SJCRH30 (cell line): ENCODE measurements at regions not wholly inside any gene's neighbourhood (a gene's known extent, or its start where the extent isn't known, plus 50 kb on each side); places are given as distances from the start of the nearest gene placed in this dataset.

Experiments used
- DNase-seq, 2 experiments: peaks; one replicate each; pipeline ENCODE4 v3.0.0-alpha.2; 2015 to 2020
- H3K27ac ChIP-seq: fragments of 250-450 bp; sonication (Bioruptor Pico); 2 replicates; pipeline ENCODE4 v1.5.1; 2020; ENCODE audit warnings: mild to moderate bottlenecking, moderate library complexity
- H3K27me3 ChIP-seq: fragments of 250-450 bp; sonication (Bioruptor Pico); 2 replicates; pipeline ENCODE4 v1.5.1; 2020; ENCODE audit warnings: mild to moderate bottlenecking, moderate library complexity
- H3K36me3 ChIP-seq: fragments of 250-450 bp; sonication (Bioruptor Pico); 2 replicates; pipeline ENCODE4 v1.5.1; 2020; ENCODE audit warnings: mild to moderate bottlenecking, moderate library complexity
- H3K4me1 ChIP-seq: fragments of 250-450 bp; sonication (Bioruptor Pico); 2 replicates; pipeline ENCODE4 v1.5.1; 2020; ENCODE audit warnings: mild to moderate bottlenecking, moderate library complexity
- H3K4me3 ChIP-seq: fragments of 250-450 bp; sonication (Bioruptor Pico); 2 replicates; pipeline ENCODE4 v1.5.1; 2020; ENCODE audit warnings: mild to moderate bottlenecking, moderate library complexity
- H3K9me3 ChIP-seq: fragments of 250-450 bp; sonication (Bioruptor Pico); replicated peaks from 2 replicates; pipeline ENCODE4 v1.5.1; 2020; ENCODE audit warnings: mild to moderate bottlenecking, moderate library complexity

- no peaks in the 10 kb centered on the region for H3K4me1 ChIP-seq
- no peaks in the 10 kb centered on the region for H3K27me3 ChIP-seq
- DNase-seq, result no peak
- H3K36me3 ChIP-seq, result no peaks in the 10 kb centered on the region; the same call in 1 of the 2 replicates
- no peaks in the 10 kb centered on the region; the same call in 1 of the 2 replicates for H3K9me3 ChIP-seq
- H3K27ac ChIP-seq, result no peak overlapping the region
- no peak overlapping the region for H3K4me3 ChIP-seq
These were observed 130.3 kb downstream of the FOXD1 start for GRCh38 chr5:73318308-73318719.

- no peak for DNase-seq
- no peaks in the 10 kb centered on the region for H3K4me1 ChIP-seq
- no peak overlapping the region for H3K4me3 ChIP-seq
- H3K27me3 ChIP-seq, result no peaks in the 10 kb centered on the region
- H3K9me3 ChIP-seq, result no peaks in the 10 kb centered on the region; the same call in 1 of the 2 replicates
- no peaks in the 10 kb centered on the region; the same call in 1 of the 2 replicates for H3K36me3 ChIP-seq
- H3K27ac ChIP-seq, result no peak overlapping the region
These were observed 131.1 kb downstream of the FOXD1 start for GRCh38 chr5:73317523-73317922.

- DNase-seq, result no peak
- no peak overlapping the region for H3K4me3 ChIP-seq
- H3K4me1 ChIP-seq, result no peaks in the 10 kb centered on the region; the same call in 1 of the 2 replicates
- no peak overlapping the region for H3K27ac ChIP-seq
- no peaks in the 10 kb centered on the region for H3K27me3 ChIP-seq
- H3K9me3 ChIP-seq, result no peaks in the 10 kb centered on the region; the same call in 1 of the 2 replicates
- H3K36me3 ChIP-seq, result no peaks in the 10 kb centered on the region; the same call in 1 of the 2 replicates
These were observed 134.0 kb downstream of the FOXD1 start for GRCh38 chr5:73314395-73315257.

GRCh38 chr5:73312872-73313510, 135.6 kb downstream of the FOXD1 start:
- H3K9me3 ChIP-seq, result no peaks in the 10 kb centered on the region
- H3K4me1 ChIP-seq, result no peaks in the 10 kb centered on the region; the same call in 1 of the 2 replicates
- no peaks in the 10 kb centered on the region for H3K27me3 ChIP-seq
- no peak overlapping the region for H3K4me3 ChIP-seq
- no peak for DNase-seq
- H3K36me3 ChIP-seq, result no peaks in the 10 kb centered on the region; the same call in 1 of the 2 replicates
- H3K27ac ChIP-seq, result no peak overlapping the region

- H3K9me3 ChIP-seq, result no peaks in the 10 kb centered on the region
- H3K4me3 ChIP-seq, result peak overlapping the region; percentile 42
- H3K36me3 ChIP-seq, result no peaks in the 10 kb centered on the region
- no peaks in the 10 kb centered on the region for H3K27me3 ChIP-seq
- peak overlapping the region; percentile 51; the same call in 1 of the 2 replicates for H3K27ac ChIP-seq
- H3K4me1 ChIP-seq, result no peaks in the 10 kb centered on the region; the same call in 1 of the 2 replicates
- peak; percentile 23 to 46 for DNase-seq
These were observed 136.3 kb downstream of the FOXD1 start for GRCh38 chr5:73312146-73312871.

- H3K27me3 ChIP-seq, result no peaks in the 10 kb centered on the region
- H3K9me3 ChIP-seq, result no peaks in the 10 kb centered on the region
- DNase-seq, result peak; percentile 80
- no peaks in the 10 kb centered on the region for H3K36me3 ChIP-seq
- peak overlapping the region; percentile 42 for H3K4me3 ChIP-seq
- peak overlapping the region; percentile 51 for H3K27ac ChIP-seq
- H3K4me1 ChIP-seq, result no peaks in the 10 kb centered on the region; the same call in 1 of the 2 replicates
These were observed 137.1 kb downstream of the FOXD1 start for GRCh38 chr5:73311291-73312110.

GRCh38 chr5:73307645-73308355, 134.8 kb downstream of the TMEM174 start:
- Histone ChIP-seq H3K9me3 (no peaks in the 10 kb centered on the region), H3K27ac (no peak overlapping the region), H3K27me3 (no peaks in the 10 kb centered on the region), H3K4me1 (no peaks in the 10 kb centered on the region; the same call in 1 of the 2 replicates), H3K36me3 (no peaks in the 10 kb centered on the region), H3K4me3 (no peak overlapping the region)
- DNase-seq, result no peak

- no peaks in the 10 kb centered on the region; the same call in 1 of the 2 replicates for H3K4me1 ChIP-seq
- no peak for DNase-seq
- no peaks in the 10 kb centered on the region for H3K36me3 ChIP-seq
- no peak overlapping the region for H3K27ac ChIP-seq
- H3K9me3 ChIP-seq, result no peaks in the 10 kb centered on the region
- H3K27me3 ChIP-seq, result no peaks in the 10 kb centered on the region
- no peak overlapping the region for H3K4me3 ChIP-seq
These were observed 133.8 kb downstream of the TMEM174 start for GRCh38 chr5:73306741-73307275.

- Histone ChIP-seq H3K27me3 (no peaks in the 10 kb centered on the region), H3K4me3 (no peak overlapping the region), H3K9me3 (no peaks in the 10 kb centered on the region), H3K27ac (no peak overlapping the region), H3K4me1 (no peaks in the 10 kb centered on the region; the same call in 1 of the 2 replicates), H3K36me3 (no peaks in the 10 kb centered on the region)
- no peak for DNase-seq
These were observed 133.2 kb downstream of the TMEM174 start for GRCh38 chr5:73306078-73306719.

GRCh38 chr5:73305386-73305785, 132.4 kb downstream of the TMEM174 start:
- Histone ChIP-seq H3K4me3 (no peak overlapping the region), H3K9me3 (no peaks in the 10 kb centered on the region), H3K27me3 (no peaks in the 10 kb centered on the region), H3K36me3 (no peaks in the 10 kb centered on the region), H3K4me1 (no peaks in the 10 kb centered on the region), H3K27ac (no peak overlapping the region)
- no peak for DNase-seq

GRCh38 chr5:73304381-73304780, 131.4 kb downstream of the TMEM174 start:
- no peaks in the 10 kb centered on the region for H3K36me3 ChIP-seq
- no peaks in the 10 kb centered on the region for H3K4me1 ChIP-seq
- H3K27me3 ChIP-seq, result no peaks in the 10 kb centered on the region
- no peak overlapping the region for H3K4me3 ChIP-seq
- no peak overlapping the region for H3K27ac ChIP-seq
- DNase-seq, result no peak
- H3K9me3 ChIP-seq, result no peaks in the 10 kb centered on the region

- no peaks in the 10 kb centered on the region for H3K4me1 ChIP-seq
- no peaks in the 10 kb centered on the region for H3K36me3 ChIP-seq
- DNase-seq, result no peak
- no peaks in the 10 kb centered on the region for H3K27me3 ChIP-seq
- no peak overlapping the region for H3K4me3 ChIP-seq
- H3K27ac ChIP-seq, result no peak overlapping the region
- H3K9me3 ChIP-seq, result no peaks in the 10 kb centered on the region
These were observed 130.4 kb downstream of the TMEM174 start for GRCh38 chr5:73303148-73304079.
